H1 (cell line): ENCODE measurements at regions not wholly inside any gene's neighbourhood (a gene's known extent, or its start where the extent isn't known, plus 50 kb on each side); places are given as distances from the start of the nearest gene placed in this dataset.

Experiments
- HDAC6 ChIP-seq: IDR thresholded peaks from one replicate; pipeline ENCODE4 v1.7.1; 2012; ENCODE audit warnings: low read depth, mild to moderate bottlenecking, inconsistent platforms, low read length, moderate library complexity
- MAX ChIP-seq: IDR thresholded peaks from 2 replicates; pipeline ENCODE4 v1.6.1; 2012; ENCODE audit warnings: inconsistent platforms
- NRF1 ChIP-seq: IDR thresholded peaks from 2 replicates; pipeline ENCODE4 v1.6.1; 2011; ENCODE audit warnings: mild to moderate bottlenecking, low read depth, low read length, improper control_type of control experiment
- SAP30 ChIP-seq: fragments of 300-600 bp; sonication (generic); IDR thresholded peaks from 2 replicates; pipeline ENCODE4 v1.7.1; 2012; ENCODE audit warnings: low read length, moderate library complexity, mild to moderate bottlenecking, inconsistent platforms; ENCODE audit not compliant: insufficient read depth, insufficient replicate concordance
- TAF1 ChIP-seq: IDR thresholded peaks from 2 replicates; pipeline ENCODE4 v1.6.1; 2011; ENCODE audit warnings: mild to moderate bottlenecking, low read depth, low read length
- TCF12 ChIP-seq: IDR thresholded peaks from 2 replicates; pipeline ENCODE4 v1.6.1; 2011; ENCODE audit warnings: low read depth, mild to moderate bottlenecking, low read length
- TF ChIP-seq, protein P1 (sequence below): fragments of 300-600 bp; sonication (generic); IDR thresholded peaks from 2 replicates; pipeline ENCODE4 v1.7.1; 2012; ENCODE audit warnings: low read length, moderate library complexity, mild to moderate bottlenecking, inconsistent platforms; ENCODE audit not compliant: insufficient replicate concordance

DNA sequence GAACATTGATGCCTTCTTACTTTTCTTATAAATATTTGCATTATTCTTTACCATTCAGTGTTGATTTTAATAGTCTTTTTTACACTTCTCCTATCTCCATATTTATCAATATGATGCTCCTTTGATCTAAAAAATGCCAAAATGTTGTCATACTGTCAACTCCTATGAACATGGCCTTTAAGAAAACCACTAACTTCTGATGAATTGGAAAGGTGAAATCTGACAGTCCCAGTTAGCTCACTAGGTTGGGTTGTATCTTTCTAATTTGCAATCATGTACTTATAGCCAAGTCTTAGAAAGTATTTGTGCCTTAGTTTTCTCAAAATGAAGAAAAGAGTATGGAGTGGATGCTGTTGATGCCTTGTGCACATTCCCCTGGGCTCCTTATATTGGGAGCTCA, 75.4 kb upstream of the SPACA1 start (continued):
- TF ChIP-seq, protein P1, sequence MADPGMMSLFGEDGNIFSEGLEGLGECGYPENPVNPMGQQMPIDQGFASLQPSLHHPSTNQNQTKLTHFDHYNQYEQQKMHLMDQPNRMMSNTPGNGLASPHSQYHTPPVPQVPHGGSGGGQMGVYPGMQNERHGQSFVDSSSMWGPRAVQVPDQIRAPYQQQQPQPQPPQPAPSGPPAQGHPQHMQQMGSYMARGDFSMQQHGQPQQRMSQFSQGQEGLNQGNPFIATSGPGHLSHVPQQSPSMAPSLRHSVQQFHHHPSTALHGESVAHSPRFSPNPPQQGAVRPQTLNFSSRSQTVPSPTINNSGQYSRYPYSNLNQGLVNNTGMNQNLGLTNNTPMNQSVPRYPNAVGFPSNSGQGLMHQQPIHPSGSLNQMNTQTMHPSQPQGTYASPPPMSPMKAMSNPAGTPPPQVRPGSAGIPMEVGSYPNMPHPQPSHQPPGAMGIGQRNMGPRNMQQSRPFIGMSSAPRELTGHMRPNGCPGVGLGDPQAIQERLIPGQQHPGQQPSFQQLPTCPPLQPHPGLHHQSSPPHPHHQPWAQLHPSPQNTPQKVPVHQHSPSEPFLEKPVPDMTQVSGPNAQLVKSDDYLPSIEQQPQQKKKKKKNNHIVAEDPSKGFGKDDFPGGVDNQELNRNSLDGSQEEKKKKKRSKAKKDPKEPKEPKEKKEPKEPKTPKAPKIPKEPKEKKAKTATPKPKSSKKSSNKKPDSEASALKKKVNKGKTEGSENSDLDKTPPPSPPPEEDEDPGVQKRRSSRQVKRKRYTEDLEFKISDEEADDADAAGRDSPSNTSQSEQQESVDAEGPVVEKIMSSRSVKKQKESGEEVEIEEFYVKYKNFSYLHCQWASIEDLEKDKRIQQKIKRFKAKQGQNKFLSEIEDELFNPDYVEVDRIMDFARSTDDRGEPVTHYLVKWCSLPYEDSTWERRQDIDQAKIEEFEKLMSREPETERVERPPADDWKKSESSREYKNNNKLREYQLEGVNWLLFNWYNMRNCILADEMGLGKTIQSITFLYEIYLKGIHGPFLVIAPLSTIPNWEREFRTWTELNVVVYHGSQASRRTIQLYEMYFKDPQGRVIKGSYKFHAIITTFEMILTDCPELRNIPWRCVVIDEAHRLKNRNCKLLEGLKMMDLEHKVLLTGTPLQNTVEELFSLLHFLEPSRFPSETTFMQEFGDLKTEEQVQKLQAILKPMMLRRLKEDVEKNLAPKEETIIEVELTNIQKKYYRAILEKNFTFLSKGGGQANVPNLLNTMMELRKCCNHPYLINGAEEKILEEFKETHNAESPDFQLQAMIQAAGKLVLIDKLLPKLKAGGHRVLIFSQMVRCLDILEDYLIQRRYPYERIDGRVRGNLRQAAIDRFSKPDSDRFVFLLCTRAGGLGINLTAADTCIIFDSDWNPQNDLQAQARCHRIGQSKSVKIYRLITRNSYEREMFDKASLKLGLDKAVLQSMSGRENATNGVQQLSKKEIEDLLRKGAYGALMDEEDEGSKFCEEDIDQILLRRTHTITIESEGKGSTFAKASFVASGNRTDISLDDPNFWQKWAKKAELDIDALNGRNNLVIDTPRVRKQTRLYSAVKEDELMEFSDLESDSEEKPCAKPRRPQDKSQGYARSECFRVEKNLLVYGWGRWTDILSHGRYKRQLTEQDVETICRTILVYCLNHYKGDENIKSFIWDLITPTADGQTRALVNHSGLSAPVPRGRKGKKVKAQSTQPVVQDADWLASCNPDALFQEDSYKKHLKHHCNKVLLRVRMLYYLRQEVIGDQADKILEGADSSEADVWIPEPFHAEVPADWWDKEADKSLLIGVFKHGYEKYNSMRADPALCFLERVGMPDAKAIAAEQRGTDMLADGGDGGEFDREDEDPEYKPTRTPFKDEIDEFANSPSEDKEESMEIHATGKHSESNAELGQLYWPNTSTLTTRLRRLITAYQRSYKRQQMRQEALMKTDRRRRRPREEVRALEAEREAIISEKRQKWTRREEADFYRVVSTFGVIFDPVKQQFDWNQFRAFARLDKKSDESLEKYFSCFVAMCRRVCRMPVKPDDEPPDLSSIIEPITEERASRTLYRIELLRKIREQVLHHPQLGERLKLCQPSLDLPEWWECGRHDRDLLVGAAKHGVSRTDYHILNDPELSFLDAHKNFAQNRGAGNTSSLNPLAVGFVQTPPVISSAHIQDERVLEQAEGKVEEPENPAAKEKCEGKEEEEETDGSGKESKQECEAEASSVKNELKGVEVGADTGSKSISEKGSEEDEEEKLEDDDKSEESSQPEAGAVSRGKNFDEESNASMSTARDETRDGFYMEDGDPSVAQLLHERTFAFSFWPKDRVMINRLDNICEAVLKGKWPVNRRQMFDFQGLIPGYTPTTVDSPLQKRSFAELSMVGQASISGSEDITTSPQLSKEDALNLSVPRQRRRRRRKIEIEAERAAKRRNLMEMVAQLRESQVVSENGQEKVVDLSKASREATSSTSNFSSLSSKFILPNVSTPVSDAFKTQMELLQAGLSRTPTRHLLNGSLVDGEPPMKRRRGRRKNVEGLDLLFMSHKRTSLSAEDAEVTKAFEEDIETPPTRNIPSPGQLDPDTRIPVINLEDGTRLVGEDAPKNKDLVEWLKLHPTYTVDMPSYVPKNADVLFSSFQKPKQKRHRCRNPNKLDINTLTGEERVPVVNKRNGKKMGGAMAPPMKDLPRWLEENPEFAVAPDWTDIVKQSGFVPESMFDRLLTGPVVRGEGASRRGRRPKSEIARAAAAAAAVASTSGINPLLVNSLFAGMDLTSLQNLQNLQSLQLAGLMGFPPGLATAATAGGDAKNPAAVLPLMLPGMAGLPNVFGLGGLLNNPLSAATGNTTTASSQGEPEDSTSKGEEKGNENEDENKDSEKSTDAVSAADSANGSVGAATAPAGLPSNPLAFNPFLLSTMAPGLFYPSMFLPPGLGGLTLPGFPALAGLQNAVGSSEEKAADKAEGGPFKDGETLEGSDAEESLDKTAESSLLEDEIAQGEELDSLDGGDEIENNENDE, result no peak
- no peak for TF ChIP-seq HDAC6
- TF ChIP-seq MAX, result no peak
- no peak for TF ChIP-seq TCF12
- TF ChIP-seq NRF1, result no peak
- TF ChIP-seq SAP30, result no peak
- no peak for TF ChIP-seq TAF1
